H1 (cell line): ENCODE measurements at regions not wholly inside any gene's neighbourhood (a gene's known extent, or its start where the extent isn't known, plus 50 kb on each side); places are given as distances from the start of the nearest gene placed in this dataset.

Source experiments
- CTCF ChIA-PET: fragments of 300-600 bp; sonication (Branson Sonifier 250); formaldehyde crosslinking; loops from one replicate; lab custom pipeline; 2021; ENCODE audit not compliant: partially characterized antibody; lab: Charles Lee
- POLR2A ChIA-PET: fragments of 300-600 bp; sonication (Branson Sonifier 250); formaldehyde crosslinking; loops from one replicate; lab custom pipeline; 2021; ENCODE audit warnings: inconsistent platforms; ENCODE audit not compliant: partially characterized antibody; lab: Charles Lee
- DNase-seq, 2 experiments: peaks; one replicate each; pipeline versions ENCODE4 v3.0.0 to v3.0.0-alpha.2; 2010 to 2022; ENCODE audit warnings: low spot score in 2 of 2, low read depth in 1 of 2, mixed read lengths in 1 of 2
- FAIRE-seq: peaks from 2 replicates; lab custom pipeline; 2011; peaks lifted over from hg19 to GRCh38; lab: Jason Lieb, UNC
- H2AFZ ChIP-seq: 2 replicates; pipeline ENCODE4 v1.8.1; 2012; ENCODE audit warnings: low read length, inconsistent platforms
- H2AK5ac ChIP-seq: 2 replicates; pipeline ENCODE4 v1.6.1; 2013; ENCODE audit warnings: low read depth, low read length
- H2BK120ac ChIP-seq: replicated peaks from 2 replicates; pipeline ENCODE3; 2013; ENCODE audit warnings: low read depth, low read length, inconsistent platforms
- H2BK12ac ChIP-seq: 2 replicates; pipeline ENCODE4 v1.6.1; 2013; ENCODE audit warnings: low read depth, low read length
- H2BK15ac ChIP-seq: 2 replicates; pipeline ENCODE4 v1.6.1; 2013; ENCODE audit warnings: low read length
- H2BK20ac ChIP-seq: 2 replicates; pipeline ENCODE4 v1.6.1; 2013; ENCODE audit warnings: low read length
- H2BK5ac ChIP-seq: 2 replicates; pipeline ENCODE4 v1.6.1; 2013; ENCODE audit warnings: low read depth, low read length
- H3K14ac ChIP-seq: 2 replicates; pipeline ENCODE4 v1.6.1; 2013; ENCODE audit warnings: inconsistent platforms; ENCODE audit not compliant: insufficient read length
- H3K18ac ChIP-seq: 2 replicates; pipeline ENCODE4 v1.6.1; 2013; ENCODE audit warnings: low read length; ENCODE audit errors: extremely low read depth
- H3K23ac ChIP-seq: 2 replicates; pipeline ENCODE4 v1.6.1; 2013; ENCODE audit warnings: inconsistent platforms; ENCODE audit not compliant: insufficient read length
- H3K23me2 ChIP-seq: 2 replicates; pipeline ENCODE4 v1.6.1; 2013; ENCODE audit warnings: low read depth, low read length
- H3K27ac ChIP-seq: 2 replicates; pipeline ENCODE4 v1.6.1; 2011; ENCODE audit warnings: low read depth, low read length, inconsistent platforms
- H3K27me3 ChIP-seq, 4 experiments: replicated peaks in 1 of 4; 1 replicate in 1 of 4; 2 replicates in 3 of 4; pipeline versions ENCODE4 v1.6.1 to v1.8.1; 2011 to 2013; ENCODE audit warnings: low read length in 3 of 4, mild to moderate bottlenecking in 3 of 4, inconsistent platforms in 2 of 4, mixed read lengths in 2 of 4, moderate library complexity in 1 of 4; ENCODE audit not compliant: control insufficient read depth in 3 of 4, insufficient read depth in 3 of 4; ENCODE audit errors: extremely low read depth in 1 of 4
- H3K36me3 ChIP-seq, 4 experiments: 2 replicates each; pipeline versions ENCODE4 v1.6.1 to v1.8.1; 2011 to 2013; ENCODE audit warnings: mild to moderate bottlenecking in 4 of 4, low read length in 3 of 4, moderate library complexity in 2 of 4, control low read depth in 1 of 4, inconsistent platforms in 1 of 4; ENCODE audit not compliant: insufficient read depth in 4 of 4, control insufficient read depth in 2 of 4
- H3K4ac ChIP-seq: replicated peaks from 2 replicates; pipeline ENCODE3; 2013; ENCODE audit warnings: low read length, low read depth, mixed read lengths, inconsistent platforms; ENCODE audit not compliant: insufficient read length
- H3K4me1 ChIP-seq, 4 experiments: replicated peaks in 1 of 4; 1 replicate in 1 of 4; 2 replicates in 3 of 4; pipeline versions ENCODE4 v1.6.1 to v1.8.1; 2011 to 2013; ENCODE audit warnings: low read length in 3 of 4, inconsistent platforms in 2 of 4, mixed read lengths in 1 of 4; ENCODE audit not compliant: insufficient read depth in 4 of 4, control insufficient read depth in 3 of 4
- H3K4me2 ChIP-seq, 2 experiments: 2 replicates each; pipeline versions ENCODE4 v1.6.1 to v1.8.1; 2011 to 2013; ENCODE audit warnings: low read depth in 2 of 2, low read length in 2 of 2, control low read depth in 1 of 2, inconsistent platforms in 1 of 2, mild to moderate bottlenecking in 1 of 2; ENCODE audit not compliant: insufficient read depth in 1 of 2
- H3K4me3 ChIP-seq, 4 experiments: fragments of 200-600, 300-600 bp in 1 of 4; sonication (generic), shearing (Covaris generic), sonication (Bioruptor Twin) in 1 of 4; 2 replicates each; pipeline versions ENCODE4 v1.5.1 to v1.8.1; 2011 to 2016; ENCODE audit warnings: low read length in 4 of 4, low read depth in 3 of 4, control low read depth in 2 of 4, inconsistent platforms in 2 of 4, mild to moderate bottlenecking in 2 of 4, mixed read lengths in 1 of 4, moderate library complexity in 1 of 4; ENCODE audit not compliant: insufficient read depth in 2 of 4; ENCODE audit errors: extremely low read depth in 1 of 4
- H3K56ac ChIP-seq: replicated peaks from 2 replicates; pipeline ENCODE3; 2013; ENCODE audit warnings: low read depth, mild to moderate bottlenecking, mixed read lengths, low read length, inconsistent platforms; ENCODE audit not compliant: insufficient read length
- H3K79me1 ChIP-seq: 2 replicates; pipeline ENCODE4 v1.6.1; 2013; ENCODE audit warnings: low read depth, low read length, control low read depth
- H3K79me2 ChIP-seq, 2 experiments: 2 replicates each; pipeline versions ENCODE4 v1.6.1 to v1.8.1; 2012 to 2013; ENCODE audit warnings: low read length in 2 of 2, mild to moderate bottlenecking in 2 of 2, inconsistent platforms in 1 of 2; ENCODE audit not compliant: insufficient read depth in 2 of 2, control insufficient read depth in 1 of 2
- H3K9ac ChIP-seq, 4 experiments: replicated peaks in 1 of 4; 1 replicate in 1 of 4; 2 replicates in 3 of 4; pipeline versions ENCODE4 v1.6.1 to v1.8.1; 2011 to 2013; ENCODE audit warnings: low read depth in 3 of 4, low read length in 3 of 4, control low read depth in 2 of 4, mild to moderate bottlenecking in 2 of 4, moderate library complexity in 2 of 4, inconsistent platforms in 1 of 4; ENCODE audit errors: extremely low read depth in 1 of 4
- H3K9me3 ChIP-seq, 2 experiments: 2 replicates each; pipeline versions ENCODE4 v1.6.1 to v1.8.1; 2012 to 2013; ENCODE audit warnings: mild to moderate bottlenecking in 2 of 2, moderate library complexity in 2 of 2, control low read depth in 1 of 2, inconsistent platforms in 1 of 2, low read depth in 1 of 2, low read length in 1 of 2, mixed read lengths in 1 of 2; ENCODE audit not compliant: insufficient read depth in 2 of 2
- H4K20me1 ChIP-seq, 2 experiments: replicated peaks in 1 of 2; 2 replicates each; pipeline versions ENCODE3 to v1.8.1; 2011 to 2013; ENCODE audit warnings: inconsistent platforms in 2 of 2, low read length in 2 of 2, mild to moderate bottlenecking in 1 of 2; ENCODE audit not compliant: insufficient read depth in 2 of 2, control insufficient read depth in 1 of 2
- H4K5ac ChIP-seq: 2 replicates; pipeline ENCODE4 v1.6.1; 2013; ENCODE audit warnings: low read length, low read depth, mixed read lengths, inconsistent platforms; ENCODE audit not compliant: insufficient read length
- H4K8ac ChIP-seq: 2 replicates; pipeline ENCODE4 v1.8.0; 2013; ENCODE audit warnings: mild to moderate bottlenecking, moderate library complexity, low read length, inconsistent platforms; ENCODE audit not compliant: insufficient read depth; ENCODE audit errors: extremely low read depth
- H4K91ac ChIP-seq: replicated peaks from 2 replicates; pipeline ENCODE3; 2013; ENCODE audit warnings: low read length, mixed read lengths, inconsistent platforms; ENCODE audit not compliant: insufficient read length
- BCL11A ChIP-seq, 2 experiments: IDR thresholded peaks; one replicate each; pipeline ENCODE4 v1.6.1; 2011; ENCODE audit warnings: low read depth in 2 of 2, low read length in 2 of 2, mild to moderate bottlenecking in 2 of 2
- CBX8 ChIP-seq: fragments of 300-800, 300-1000 bp; sonication (generic); IDR thresholded peaks from 2 replicates; pipeline ENCODE4 v1.7.1; 2016; ENCODE audit warnings: low read depth, low read length, borderline replicate concordance
- KDM4A ChIP-seq: IDR thresholded peaks from one replicate; pipeline ENCODE4 v1.7.1; 2012; ENCODE audit warnings: low read depth, mild to moderate bottlenecking, moderate library complexity, low read length, inconsistent platforms; ENCODE audit not compliant: severe bottlenecking
- NRF1 ChIP-seq: IDR thresholded peaks from 2 replicates; pipeline ENCODE4 v1.6.1; 2011; ENCODE audit warnings: mild to moderate bottlenecking, low read depth, low read length, improper control_type of control experiment
- POU5F1 ChIP-seq: IDR thresholded peaks from 2 replicates; pipeline ENCODE4 v1.6.1; 2011; ENCODE audit warnings: low read depth, mild to moderate bottlenecking, low read length, moderate library complexity
- RBBP5 ChIP-seq: IDR thresholded peaks from 2 replicates; pipeline ENCODE4 v1.7.1; 2012; ENCODE audit warnings: low read depth, mild to moderate bottlenecking, inconsistent platforms, low read length, moderate library complexity, borderline replicate concordance
- SIN3A ChIP-seq, 2 experiments: IDR thresholded peaks in 1 of 2; conservative IDR thresholded peaks in 1 of 2; 2 replicates each; pipeline ENCODE4 v1.6.1; 2011 to 2012; ENCODE audit warnings: low read length in 2 of 2, improper control_type of control experiment in 1 of 2, low read depth in 1 of 2, mild to moderate bottlenecking in 1 of 2
- SP2 ChIP-seq: IDR thresholded peaks from 2 replicates; pipeline ENCODE4 v1.6.1; 2012; ENCODE audit warnings: mild to moderate bottlenecking, low read length, inconsistent platforms
- SRF ChIP-seq: IDR thresholded peaks from 2 replicates; pipeline ENCODE4 v1.6.1; 2011; ENCODE audit warnings: mild to moderate bottlenecking, low read depth, low read length, moderate library complexity
- TAF7 ChIP-seq: optimal IDR thresholded peaks from 2 replicates; pipeline ENCODE3; 2011; ENCODE audit warnings: low read depth, mild to moderate bottlenecking, inconsistent platforms, low read length, moderate library complexity, borderline replicate concordance
- TEAD4 ChIP-seq: IDR thresholded peaks from 2 replicates; pipeline ENCODE4 v1.6.1; 2012; ENCODE audit warnings: low read depth, low read length, inconsistent platforms, mixed read lengths
- YY1 ChIP-seq: IDR thresholded peaks from 2 replicates; pipeline ENCODE4 v1.6.1; 2011; ENCODE audit warnings: low read depth, mild to moderate bottlenecking, low read length
- WGBS, 2 experiments: shearing (Covaris generic) in 1 of 2; methylation state at CpG; one replicate each; pipeline versions ENCODE4 v1.1.6 to v1.1.7; 2013 to 2015; ENCODE audit warnings: low lambda C conversion rate in 2 of 2, mixed read lengths in 2 of 2, inconsistent platforms in 1 of 2, low coverage in 1 of 2, missing lambda C conversion rate in 1 of 2; ENCODE audit not compliant: insufficient replicate concordance in 2 of 2, insufficient coverage in 1 of 2, insufficient read length in 1 of 2; ENCODE audit errors: extremely low coverage in 1 of 2, missing lambda C conversion rate in 1 of 2; 5-methylcytosine and 5-hydroxymethylcytosine counted together
- TF ChIP-seq, protein P1 (sequence below): IDR thresholded peaks from 2 replicates; pipeline ENCODE4 v1.6.1; 2011; ENCODE audit warnings: low read length, improper control_type of control experiment
- TF ChIP-seq, protein P2 (sequence below): IDR thresholded peaks from 2 replicates; pipeline ENCODE4 v1.6.1; 2011; ENCODE audit warnings: low read depth, mild to moderate bottlenecking, low read length; ENCODE audit not compliant: insufficient read depth

DNA sequence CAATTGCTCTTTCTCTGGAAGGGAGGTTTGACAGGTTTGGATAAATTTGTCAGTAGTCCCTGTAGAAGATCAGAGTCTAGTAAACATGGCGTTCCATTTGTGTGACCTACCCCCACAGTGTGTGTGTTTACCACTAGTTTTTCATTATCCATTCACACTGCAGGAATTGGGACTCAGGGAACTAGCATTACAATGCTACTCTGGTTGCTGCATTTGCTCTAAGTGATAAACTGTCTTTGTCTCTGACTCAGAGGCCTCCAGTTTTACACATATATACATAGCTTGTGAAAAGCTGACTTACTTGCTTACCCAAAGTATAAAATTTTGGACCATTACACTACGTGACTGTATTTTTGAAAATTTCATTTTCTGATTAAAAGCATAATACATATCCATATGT lies 1604.0 kb downstream of the REEP3 start:
- Histone ChIP-seq H3K79me2 (no peaks in the 10 kb centered on the region), H3K18ac (no peak overlapping the region), H3K14ac (no peak overlapping the region), H2BK120ac (no peak overlapping the region), H2BK20ac (no peak overlapping the region), H2BK12ac (no peak overlapping the region), H3K79me1 (no peaks in the 10 kb centered on the region), H3K23ac (no peak overlapping the region), H3K27me3 (no peaks in the 10 kb centered on the region), H3K56ac (no peak overlapping the region), H2AK5ac (no peak overlapping the region), H4K20me1 (no peaks in the 10 kb centered on the region), H3K4me2 (no peak overlapping the region)
- WGBS, 2 experiments, result 89% methylated on average over 2 of the region's 2 CpGs; no CpG with 5 or more reads in 1 of the 2 experiments
- TF ChIP-seq TAF7 (no peak), SRF (no peak), SP2 (no peak), NRF1 (no peak), SIN3A (conservative IDR thresholded peaks at IDR 0.05 in 1 of 2, IDR thresholded peaks at IDR 0.05 in 1 of 2; ENCODE audit: low read depth in 1 of 2, low read length in 2 of 2) (no peak), RBBP5 (no peak), TEAD4 (no peak), BCL11A (IDR thresholded peaks at IDR 0.05; ENCODE audit: low read depth in 2 of 2, low read length in 2 of 2) (no peak), YY1 (no peak), POU5F1 (no peak), CBX8 (no peak), KDM4A (no peak)
- TF ChIP-seq, protein P1, sequence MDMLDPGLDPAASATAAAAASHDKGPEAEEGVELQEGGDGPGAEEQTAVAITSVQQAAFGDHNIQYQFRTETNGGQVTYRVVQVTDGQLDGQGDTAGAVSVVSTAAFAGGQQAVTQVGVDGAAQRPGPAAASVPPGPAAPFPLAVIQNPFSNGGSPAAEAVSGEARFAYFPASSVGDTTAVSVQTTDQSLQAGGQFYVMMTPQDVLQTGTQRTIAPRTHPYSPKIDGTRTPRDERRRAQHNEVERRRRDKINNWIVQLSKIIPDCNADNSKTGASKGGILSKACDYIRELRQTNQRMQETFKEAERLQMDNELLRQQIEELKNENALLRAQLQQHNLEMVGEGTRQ, result no peak
- TF ChIP-seq, protein P2, sequence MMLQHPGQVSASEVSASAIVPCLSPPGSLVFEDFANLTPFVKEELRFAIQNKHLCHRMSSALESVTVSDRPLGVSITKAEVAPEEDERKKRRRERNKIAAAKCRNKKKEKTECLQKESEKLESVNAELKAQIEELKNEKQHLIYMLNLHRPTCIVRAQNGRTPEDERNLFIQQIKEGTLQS, result no peak
- TF ChIP-seq, all 59 proteins: peak for 0
- H3K23me2 ChIP-seq, result no peaks in the 10 kb centered on the region; the same call in 1 of the 2 replicates
- peak overlapping the region; percentile 94; the same call in 1 of the 2 replicates for H2AFZ ChIP-seq
- H3K4me1 ChIP-seq, result no peaks in the 10 kb centered on the region
- no peak overlapping the region for H3K4ac ChIP-seq
- H3K36me3 ChIP-seq, result no peaks in the 10 kb centered on the region
- no peak overlapping the region for H2BK5ac ChIP-seq
- no peak overlapping the region for H3K4me3 ChIP-seq
- H3K27ac ChIP-seq, result no peak overlapping the region
- no peaks in the 10 kb centered on the region for H3K9me3 ChIP-seq
- no peak overlapping the region for H4K91ac ChIP-seq
- no peak for DNase-seq
- ChIA-PET CTCF (no interaction called here), POLR2A (no interaction called here)
- no peak overlapping the region for H4K5ac ChIP-seq
- no peak overlapping the region for H2BK15ac ChIP-seq
- no peak overlapping the region for H3K9ac ChIP-seq
- FAIRE-seq, result no peak
- no peak overlapping the region for H4K8ac ChIP-seq
